Hepatocyte (in vitro differentiated cells): ENCODE measurements at regions not wholly inside any gene's neighbourhood (a gene's known extent, or its start where the extent isn't known, plus 50 kb on each side); places are given as distances from the start of the nearest gene placed in this dataset.

ENCODE experiments used
- DNase-seq: peaks from one replicate; pipeline ENCODE4 v3.0.0-alpha.2; 2016; ENCODE audit warnings: low spot score
- H2AFZ ChIP-seq: fragments of 200-600 bp; sonication (generic); 2 replicates; pipeline ENCODE4 v1.6.0; 2016; ENCODE audit warnings: antibody characterized with exemption, mild to moderate bottlenecking
- H3K27ac ChIP-seq: fragments of 200-600 bp; sonication (generic); 2 replicates; pipeline ENCODE4 v1.5.1; 2016; ENCODE audit warnings: mild to moderate bottlenecking
- H3K27me3 ChIP-seq: fragments of 200-600 bp; sonication (generic); 2 replicates; pipeline ENCODE4 v1.6.1; 2016
- H3K36me3 ChIP-seq: fragments of 200-600 bp; sonication (generic); replicated peaks from 2 replicates; pipeline ENCODE4 v1.5.1; 2016; ENCODE audit warnings: low read depth; ENCODE audit not compliant: insufficient read depth
- H3K4me1 ChIP-seq: fragments of 200-600 bp; sonication (generic); 2 replicates; pipeline ENCODE4 v1.5.1; 2016; ENCODE audit warnings: mild to moderate bottlenecking, moderate library complexity; ENCODE audit not compliant: insufficient read depth
- H3K4me2 ChIP-seq: fragments of 200-600 bp; sonication (generic); 2 replicates; pipeline ENCODE4 v1.6.0; 2016
- H3K4me3 ChIP-seq: fragments of 200-600 bp; sonication (generic); 2 replicates; pipeline ENCODE4 v1.5.1; 2016; ENCODE audit warnings: mild to moderate bottlenecking
- H3K79me2 ChIP-seq: fragments of 200-600 bp; sonication (generic); 2 replicates; pipeline ENCODE4 v1.6.0; 2017; ENCODE audit warnings: mild to moderate bottlenecking
- H3K9me2 ChIP-seq: fragments of 200-600 bp; sonication (generic); replicated peaks from 2 replicates; pipeline ENCODE4 v1.6.0; 2017; ENCODE audit warnings: mild to moderate bottlenecking; ENCODE audit not compliant: insufficient read depth
- H3K9me3 ChIP-seq: fragments of 200-600 bp; sonication (generic); 2 replicates; pipeline ENCODE4 v1.5.1; 2016; ENCODE audit warnings: low read depth, mild to moderate bottlenecking
- H4K20me1 ChIP-seq: fragments of 200-600 bp; sonication (generic); 2 replicates; pipeline ENCODE4 v1.6.0; 2016; ENCODE audit warnings: mild to moderate bottlenecking; ENCODE audit not compliant: insufficient read depth, poor library complexity, severe bottlenecking
- CTCF ChIP-seq: fragments of 200-600 bp; sonication (generic); IDR thresholded peaks from 2 replicates; pipeline ENCODE4 v1.5.1; 2016; ENCODE audit warnings: antibody characterized with exemption, mild to moderate bottlenecking; ENCODE audit not compliant: poor library complexity
- EZH2 ChIP-seq: fragments of 200-600 bp; sonication (generic); IDR thresholded peaks from 2 replicates; pipeline ENCODE4 v1.6.1; 2016; ENCODE audit warnings: antibody characterized with exemption, mild to moderate bottlenecking, borderline replicate concordance
- EZH2phosphoT487 ChIP-seq: fragments of 200-600 bp; sonication (generic); IDR thresholded peaks from one replicate; pipeline ENCODE4 v1.6.1; 2018; ENCODE audit warnings: antibody characterized with exemption, mild to moderate bottlenecking, low read depth, moderate library complexity; ENCODE audit not compliant: unreplicated experiment, severe bottlenecking
- WGBS: methylation state at CpG from one replicate; pipeline ENCODE4 v1.1.6; 2016; ENCODE audit warnings: low lambda C conversion rate; ENCODE audit errors: missing lambda C conversion rate; 5-methylcytosine and 5-hydroxymethylcytosine counted together

- WGBS = 75% methylated on average over 11 of the region's 11 CpGs
- Histone ChIP-seq H3K4me2 (no peak overlapping the region), H4K20me1 (no peaks in the 10 kb centered on the region), H3K27me3 (no peaks in the 10 kb centered on the region), H2AFZ (no peak overlapping the region), H3K9me2 (no peaks in the 10 kb centered on the region), H3K36me3 (no peaks in the 10 kb centered on the region), H3K79me2 (no peaks in the 10 kb centered on the region), H3K4me3 (no peak overlapping the region), H3K4me1 (no peaks in the 10 kb centered on the region), H3K9me3 (no peaks in the 10 kb centered on the region), H3K27ac (no peak overlapping the region)
- no peak for DNase-seq
- TF ChIP-seq CTCF = no peak
- no peak for TF ChIP-seq EZH2
- no peak for TF ChIP-seq EZH2phosphoT487
These were observed 125.3 kb upstream of the B3GAT1 start for GRCh38 chr11:134537296-134537695.

GRCh38 chr11:134536677-134537076, 124.6 kb upstream of the B3GAT1 start:
- WGBS = 87% methylated on average over 8 of the region's 8 CpGs
- Histone ChIP-seq H3K4me3 (no peak overlapping the region), H3K4me1 (no peaks in the 10 kb centered on the region), H3K9me2 (no peaks in the 10 kb centered on the region), H2AFZ (no peak overlapping the region), H3K9me3 (no peaks in the 10 kb centered on the region), H3K27me3 (no peaks in the 10 kb centered on the region), H3K4me2 (no peak overlapping the region), H3K27ac (no peak overlapping the region), H4K20me1 (no peaks in the 10 kb centered on the region), H3K79me2 (no peaks in the 10 kb centered on the region), H3K36me3 (no peaks in the 10 kb centered on the region)
- TF ChIP-seq CTCF (no peak), EZH2phosphoT487 (no peak), EZH2 (no peak)
- no peak for DNase-seq

- Histone ChIP-seq H3K9me2 (no peaks in the 10 kb centered on the region), H2AFZ (no peak overlapping the region), H3K4me3 (no peak overlapping the region), H3K79me2 (no peaks in the 10 kb centered on the region), H3K27ac (no peak overlapping the region), H3K4me1 (no peaks in the 10 kb centered on the region), H3K36me3 (no peaks in the 10 kb centered on the region), H4K20me1 (no peaks in the 10 kb centered on the region), H3K4me2 (no peak overlapping the region), H3K9me3 (no peaks in the 10 kb centered on the region), H3K27me3 (no peaks in the 10 kb centered on the region)
- WGBS = 92% methylated on average over 15 of the region's 15 CpGs
- DNase-seq = no peak
- TF ChIP-seq EZH2phosphoT487 (no peak), CTCF (no peak), EZH2 (no peak)
These were observed 124.2 kb upstream of the B3GAT1 start for GRCh38 chr11:134536219-134536618.
